Activated CD4-positive, alpha-beta T cell treated with anti-CD3 and anti-CD28 coated beads, Interleukin-2, amount 10 ng/mL, durations not matched to agents 24 days and 14 days (primary cell): ENCODE measurements at regions not wholly inside any gene's neighbourhood (a gene's known extent, or its start where the extent isn't known, plus 50 kb on each side); places are given as distances from the start of the nearest gene placed in this dataset.
"Not testable (repeated sequence)": the region's sequence is repeated elsewhere in the genome, so short reads cannot be mapped to it uniquely, and the experiment has no call there.

Source experiments
- DNase-seq: peaks from one replicate; pipeline ENCODE4 v3.0.0; 2022
- H3K27ac Mint-ChIP-seq: one replicate; pipeline ENCODE4 v1.8.0; 2022; ENCODE audit warnings: mild to moderate bottlenecking, mixed read lengths
- H3K27me3 Mint-ChIP-seq: one replicate; pipeline ENCODE4 v1.8.0; 2022; ENCODE audit warnings: mixed read lengths
- H3K36me3 Mint-ChIP-seq: one replicate; pipeline ENCODE4 v1.8.0; 2022; ENCODE audit warnings: low read depth, mild to moderate bottlenecking, mixed read lengths
- H3K4me1 Mint-ChIP-seq: one replicate; pipeline ENCODE4 v1.8.0; 2021; ENCODE audit warnings: mixed read lengths
- H3K4me3 Mint-ChIP-seq: one replicate; pipeline ENCODE4 v1.8.0; 2022; ENCODE audit warnings: mild to moderate bottlenecking, moderate library complexity, mixed read lengths
- H3K9me3 Mint-ChIP-seq: one replicate; pipeline ENCODE4 v1.8.0; 2021; ENCODE audit warnings: mixed read lengths
- intact Hi-C: fragments of 100-400 bp; cut with micrococcal nuclease; formaldehyde crosslinking; loops from one replicate; pipeline ENCODE4 v1.15.1; 2023

DNA sequence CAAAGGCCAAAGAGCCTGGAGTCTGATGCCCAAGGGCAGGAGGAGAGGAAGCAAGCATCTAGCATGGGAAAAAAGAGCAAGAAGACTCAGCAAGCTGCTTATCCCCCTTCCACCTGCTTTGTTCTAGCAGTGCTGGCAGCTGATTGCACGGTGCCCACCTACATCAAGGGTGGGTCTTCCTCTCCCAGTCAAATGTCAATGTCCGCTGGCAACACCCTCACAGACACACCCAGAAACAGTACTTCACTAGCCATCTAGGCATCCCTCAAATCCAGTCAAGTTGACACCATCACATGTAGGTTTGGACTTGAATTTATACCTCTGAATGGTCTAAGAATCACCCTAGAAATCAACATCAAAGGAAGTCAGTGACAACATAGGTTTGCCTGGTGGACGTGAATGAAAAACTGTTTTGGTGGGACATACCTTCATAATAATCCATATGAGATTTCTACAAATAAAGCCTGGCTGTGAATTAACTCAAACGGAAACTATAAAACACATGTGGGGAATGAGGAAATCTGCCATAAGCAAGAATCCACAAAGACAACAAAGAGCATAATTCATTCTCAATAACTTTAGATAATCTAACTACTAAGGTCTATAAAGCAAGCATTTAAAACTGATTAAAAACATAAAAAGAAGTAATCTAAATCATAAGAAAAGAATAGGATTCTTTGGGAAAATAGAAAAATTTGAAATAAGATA is 185.8 kb upstream of the JADE1 start:
- Mint-ChIP-seq H3K9me3 (no peaks in the 10 kb centered on the region), H3K4me1 (no peaks in the 10 kb centered on the region), H3K27ac (no peak overlapping the region), H3K4me3 (no peak overlapping the region), H3K27me3 (peaks cover 4% of the 10 kb centered on the region), H3K36me3 (no peaks in the 10 kb centered on the region)
- DNase-seq: no peak
- intact Hi-C loops: no loop called here

DNA sequence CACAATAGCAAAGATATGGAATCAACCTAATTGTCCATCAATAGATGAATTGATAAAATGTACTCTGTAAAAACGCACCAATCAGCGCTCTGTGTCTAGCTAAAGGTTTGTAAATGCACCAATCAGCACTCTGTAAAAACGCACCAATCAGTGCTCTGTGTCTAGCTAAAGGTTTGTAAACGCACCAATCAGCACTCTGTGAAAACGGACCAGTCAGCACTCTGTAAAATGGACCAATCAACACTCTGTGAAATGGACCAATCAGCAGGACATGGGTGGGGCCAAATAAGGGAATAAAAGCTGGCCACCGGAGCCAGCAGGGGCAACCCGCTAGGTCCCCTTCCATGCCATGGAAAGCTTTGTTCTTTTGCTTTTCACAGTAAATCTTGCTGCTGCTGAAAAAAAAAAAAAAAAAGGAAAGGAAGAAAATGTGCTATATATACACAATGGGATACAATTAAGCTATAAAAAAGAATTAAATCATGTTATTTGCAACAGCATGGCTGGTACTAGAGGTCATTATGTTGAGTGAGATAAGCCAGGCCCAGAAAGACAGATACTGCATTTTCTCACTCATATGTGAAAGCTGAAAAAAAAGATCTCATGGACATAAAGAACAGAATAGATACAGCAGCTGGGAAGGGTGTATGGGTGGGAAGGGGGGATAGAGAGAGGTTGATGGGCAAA is 189.1 kb upstream of the JADE1 start:
- H3K9me3 Mint-ChIP-seq, H3K4me3 Mint-ChIP-seq, H3K4me1 Mint-ChIP-seq, H3K27me3 Mint-ChIP-seq, DNase-seq, H3K27ac Mint-ChIP-seq, intact Hi-C loops, H3K36me3 Mint-ChIP-seq: not testable (repeated sequence)

DNA sequence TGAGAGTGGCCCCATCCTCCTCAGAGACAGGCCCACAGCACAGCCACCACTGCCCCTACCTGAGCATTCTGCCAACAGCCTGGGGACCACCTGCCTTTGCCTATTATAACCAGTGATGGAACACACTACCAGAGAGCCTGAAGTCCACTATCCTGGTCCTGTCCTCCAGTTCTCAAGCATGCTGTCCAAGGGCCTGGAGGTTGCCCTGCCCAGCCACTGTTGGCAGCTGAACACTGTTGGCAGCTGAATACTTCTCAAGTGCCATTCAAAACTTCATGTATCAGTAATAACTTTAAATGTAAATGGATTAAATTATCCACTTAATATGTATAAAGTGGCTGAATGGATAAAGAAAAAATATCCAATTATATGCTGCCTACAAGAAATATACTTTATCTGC is 194.3 kb upstream of the JADE1 start:
- Mint-ChIP-seq H3K27me3 (no peaks in the 10 kb centered on the region), H3K27ac (no peak overlapping the region), H3K9me3 (peaks cover 3% of the 10 kb centered on the region), H3K36me3 (no peaks in the 10 kb centered on the region), H3K4me1 (no peaks in the 10 kb centered on the region), H3K4me3 (no peak overlapping the region)
- intact Hi-C loops: no loop called here
- no peak for DNase-seq

DNA sequence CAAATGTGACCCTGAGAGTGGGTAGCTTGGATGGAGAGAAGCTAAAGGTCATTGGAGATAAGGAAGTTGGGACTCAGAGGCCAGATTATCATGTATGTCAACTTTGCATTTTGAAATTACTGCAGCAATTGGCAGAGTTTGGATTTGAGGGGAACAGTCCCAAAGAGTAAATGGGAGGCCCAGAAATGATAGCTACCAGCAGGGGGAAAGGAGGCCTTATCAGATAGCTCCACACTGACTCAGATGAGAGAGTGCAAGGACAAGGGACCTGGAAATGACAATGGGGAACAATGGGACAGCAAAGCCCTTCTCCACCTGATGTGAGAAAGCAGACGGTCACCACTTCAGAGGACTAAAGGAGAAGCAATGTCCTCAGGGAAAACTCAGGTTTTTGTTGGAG is 201.5 kb upstream of the JADE1 start:
- no peaks in the 10 kb centered on the region for H3K4me1 Mint-ChIP-seq
- no peak for DNase-seq
- intact Hi-C loops: no loop called here
- no peaks in the 10 kb centered on the region for H3K9me3 Mint-ChIP-seq
- no peak overlapping the region for H3K27ac Mint-ChIP-seq
- H3K4me3 Mint-ChIP-seq: no peak overlapping the region
- no peaks in the 10 kb centered on the region for H3K36me3 Mint-ChIP-seq
- peaks cover 2% of the 10 kb centered on the region for H3K27me3 Mint-ChIP-seq

DNA sequence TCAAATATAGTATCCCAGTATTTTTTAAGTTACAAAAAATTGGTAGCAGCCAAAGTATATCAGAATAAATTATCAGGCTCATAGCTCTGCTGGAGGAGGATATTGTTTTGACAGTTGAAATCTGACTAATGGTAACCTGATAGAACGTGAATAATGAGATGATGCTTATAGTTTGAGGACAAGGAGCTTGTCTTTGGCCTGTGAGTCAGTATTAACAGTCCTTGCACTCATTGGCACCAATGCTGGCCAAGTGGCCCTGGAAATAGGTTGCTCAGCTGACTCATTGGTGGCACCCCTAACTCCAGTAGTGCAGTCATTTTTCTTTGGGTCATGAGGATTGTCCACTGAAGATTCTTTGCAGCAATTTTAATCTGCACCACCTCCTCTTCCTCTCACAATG is 203.3 kb upstream of the JADE1 start:
- Mint-ChIP-seq H3K36me3 (no peaks in the 10 kb centered on the region), H3K9me3 (no peaks in the 10 kb centered on the region), H3K4me1 (no peaks in the 10 kb centered on the region), H3K27me3 (peaks cover 2% of the 10 kb centered on the region), H3K4me3 (no peak overlapping the region), H3K27ac (no peak overlapping the region)
- intact Hi-C loops: no loop called here
- no peak for DNase-seq

DNA sequence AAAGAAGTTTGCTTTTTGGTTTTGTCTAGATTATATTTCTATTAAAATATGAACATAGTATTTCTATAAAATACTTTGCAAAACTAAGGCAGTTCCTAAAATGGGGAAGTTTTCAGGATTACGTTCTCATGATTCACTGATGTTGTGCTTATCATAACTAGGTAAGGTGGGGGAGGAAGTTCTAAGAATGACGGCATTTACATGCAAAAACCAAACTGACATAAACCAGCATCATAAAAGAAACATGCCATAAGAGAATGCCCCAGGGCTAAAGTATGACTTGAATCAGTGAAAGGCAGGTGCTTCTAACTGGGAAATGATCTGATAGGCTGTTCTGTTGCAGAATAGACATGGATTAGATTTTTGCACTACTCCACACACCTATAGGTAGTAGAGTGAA is 204.7 kb upstream of the JADE1 start:
- no peaks in the 10 kb centered on the region for H3K36me3 Mint-ChIP-seq
- H3K4me3 Mint-ChIP-seq: no peak overlapping the region
- no peak for DNase-seq
- no peaks in the 10 kb centered on the region for H3K9me3 Mint-ChIP-seq
- intact Hi-C loops: no loop called here
- no peak overlapping the region for H3K27ac Mint-ChIP-seq
- H3K27me3 Mint-ChIP-seq: peaks cover 2% of the 10 kb centered on the region
- no peaks in the 10 kb centered on the region for H3K4me1 Mint-ChIP-seq

DNA sequence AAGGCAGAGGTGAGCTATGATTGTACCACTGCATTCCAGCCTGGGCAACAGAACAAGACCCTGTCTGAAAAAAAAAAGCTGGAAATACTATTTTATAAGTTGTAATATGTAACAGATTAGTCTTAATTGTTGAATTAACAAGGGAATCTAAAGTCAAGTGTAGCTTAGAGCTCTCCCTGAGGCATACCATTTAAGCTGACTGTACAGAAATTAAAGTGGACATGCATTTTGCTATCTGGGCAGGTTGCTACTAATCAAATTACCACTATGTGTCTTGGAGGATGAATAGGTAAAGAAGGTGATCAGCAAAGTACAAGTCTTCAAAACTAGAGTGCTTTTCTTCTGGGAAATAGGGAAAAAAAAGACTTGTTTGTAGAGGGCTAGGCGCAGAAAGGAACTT is 205.3 kb upstream of the JADE1 start:
- DNase-seq: no peak
- H3K27ac Mint-ChIP-seq: no peak overlapping the region
- H3K4me3 Mint-ChIP-seq: no peak overlapping the region
- H3K4me1 Mint-ChIP-seq: no peaks in the 10 kb centered on the region
- H3K36me3 Mint-ChIP-seq: no peaks in the 10 kb centered on the region
- intact Hi-C loops: no loop called here
- no peaks in the 10 kb centered on the region for H3K9me3 Mint-ChIP-seq
- H3K27me3 Mint-ChIP-seq: peaks cover 2% of the 10 kb centered on the region

DNA sequence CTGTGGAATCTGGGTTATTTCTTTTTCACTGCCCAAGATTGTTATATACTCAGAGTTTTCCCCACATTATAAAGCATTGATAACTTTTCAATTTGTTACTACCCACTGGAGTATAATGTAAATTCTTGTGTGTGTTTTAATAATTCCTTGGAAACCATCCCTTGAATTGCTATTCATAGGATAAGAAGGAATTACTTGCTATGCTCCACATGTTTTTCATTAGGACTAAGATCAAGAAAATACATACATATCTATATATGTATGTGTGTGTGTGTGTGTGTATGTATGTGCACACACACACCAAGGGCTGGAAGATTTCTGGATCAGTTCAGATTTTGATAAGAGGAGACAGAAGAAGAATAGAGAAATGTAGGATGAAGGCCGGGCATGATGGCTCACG is 206.4 kb upstream of the JADE1 start:
- DNase-seq: no peak
- H3K4me1 Mint-ChIP-seq: no peaks in the 10 kb centered on the region
- no peaks in the 10 kb centered on the region for H3K9me3 Mint-ChIP-seq
- H3K36me3 Mint-ChIP-seq: no peaks in the 10 kb centered on the region
- intact Hi-C loops: no loop called here
- no peak overlapping the region for H3K4me3 Mint-ChIP-seq
- no peak overlapping the region for H3K27ac Mint-ChIP-seq
- H3K27me3 Mint-ChIP-seq: no peaks in the 10 kb centered on the region

DNA sequence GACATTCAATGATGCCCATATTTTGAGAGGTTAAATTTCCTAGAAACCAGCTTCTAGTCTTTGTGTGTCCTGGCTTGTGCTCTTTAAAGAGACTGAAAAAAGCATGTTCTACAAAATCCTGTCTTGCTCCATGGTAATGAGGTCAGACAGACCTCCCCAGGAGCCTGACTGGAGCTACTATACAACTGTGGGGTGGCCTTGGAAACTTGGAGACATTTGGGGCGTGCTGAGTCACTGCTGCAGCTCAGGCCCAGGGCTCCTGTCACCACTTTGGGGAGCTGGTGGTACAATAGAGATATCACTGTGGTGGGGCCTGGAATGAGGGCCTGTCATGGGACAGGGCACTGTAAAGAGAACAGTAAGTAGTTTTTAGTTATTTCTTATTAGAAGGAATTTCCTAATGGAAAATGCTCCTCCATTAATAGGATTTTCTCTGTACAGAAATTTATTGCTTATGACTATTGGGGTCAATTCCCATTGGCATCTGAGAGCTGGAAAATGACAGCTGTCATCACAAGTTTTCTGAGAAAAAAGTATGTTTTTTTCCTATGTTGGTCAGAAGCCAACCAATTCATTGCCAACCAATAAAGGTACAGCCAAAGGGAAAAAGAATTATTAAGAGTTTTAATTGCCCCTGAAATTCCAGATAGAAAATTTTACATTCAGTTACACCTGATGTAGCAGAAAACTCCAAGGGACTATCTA is 207.4 kb upstream of the JADE1 start:
- DNase-seq: no peak
- H3K27me3 Mint-ChIP-seq: no peaks in the 10 kb centered on the region
- no peaks in the 10 kb centered on the region for H3K9me3 Mint-ChIP-seq
- intact Hi-C loops: no loop called here
- no peaks in the 10 kb centered on the region for H3K36me3 Mint-ChIP-seq
- no peak overlapping the region for H3K27ac Mint-ChIP-seq
- no peaks in the 10 kb centered on the region for H3K4me1 Mint-ChIP-seq
- no peak overlapping the region for H3K4me3 Mint-ChIP-seq

DNA sequence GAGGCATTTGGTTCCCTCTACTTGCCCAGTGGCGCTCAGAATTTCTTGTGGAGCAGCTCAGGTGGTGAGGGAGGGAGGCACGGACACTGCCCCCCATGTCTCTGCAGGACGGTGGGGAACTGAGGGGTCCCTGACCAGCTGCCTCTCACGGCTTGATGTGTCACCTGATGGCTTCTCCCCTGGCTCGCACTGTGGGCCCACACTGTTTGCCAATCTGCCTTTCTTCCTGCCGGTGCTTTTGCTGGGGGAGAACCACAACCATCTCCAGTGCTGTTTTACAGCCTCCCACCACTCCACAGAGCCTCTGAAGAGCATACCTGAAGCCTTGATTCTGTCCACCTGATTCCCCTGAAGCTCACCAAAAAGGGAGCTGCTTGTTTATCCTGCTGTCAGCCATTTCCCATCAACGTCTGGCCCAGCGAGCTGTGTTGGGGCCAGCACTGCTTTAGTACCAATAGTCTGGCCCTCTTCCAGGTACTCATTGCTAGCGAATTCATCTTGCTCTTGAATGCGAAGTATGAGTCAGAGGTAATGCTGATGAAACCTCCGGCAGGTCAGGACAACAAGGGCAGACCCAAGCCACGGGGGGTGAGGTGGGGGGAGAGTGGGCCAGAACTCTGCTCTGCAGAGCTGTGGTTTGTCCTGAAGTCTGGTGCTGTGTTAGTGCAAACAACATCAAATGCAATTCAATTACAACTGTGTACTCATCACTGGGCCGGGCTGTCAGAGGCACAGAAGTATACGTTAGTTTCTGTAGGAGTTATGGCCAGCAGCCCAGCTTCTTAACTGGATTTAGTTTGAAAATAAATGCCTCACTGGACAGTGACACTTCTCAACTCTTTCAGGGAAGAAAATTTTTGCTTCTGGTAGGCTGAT is 208.3 kb upstream of the JADE1 start:
- H3K4me3 Mint-ChIP-seq: no peak overlapping the region
- H3K27me3 Mint-ChIP-seq: no peaks in the 10 kb centered on the region
- no peaks in the 10 kb centered on the region for H3K4me1 Mint-ChIP-seq
- DNase-seq: no peak
- H3K27ac Mint-ChIP-seq: no peak overlapping the region
- intact Hi-C loops: no loop called here
- no peaks in the 10 kb centered on the region for H3K36me3 Mint-ChIP-seq
- H3K9me3 Mint-ChIP-seq: no peaks in the 10 kb centered on the region

DNA sequence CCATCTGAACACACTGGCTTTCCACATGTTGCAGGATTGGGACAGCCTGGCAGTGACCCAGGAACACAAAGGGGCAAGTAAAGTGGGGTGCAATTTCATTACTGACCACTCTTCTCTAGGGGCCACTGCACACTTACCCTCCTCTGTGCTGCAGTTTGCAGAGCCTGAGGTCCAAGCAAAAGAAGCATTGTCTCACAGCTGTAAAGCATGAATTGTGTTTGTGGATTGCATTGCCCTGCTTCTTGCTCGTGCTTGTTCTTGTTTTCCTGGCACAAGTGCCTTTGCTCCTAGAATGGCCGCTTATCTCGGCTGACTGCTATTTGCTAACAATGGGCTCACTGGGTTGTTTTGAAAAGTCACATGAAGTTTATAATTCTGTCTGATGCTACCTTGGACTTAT is 209.1 kb upstream of the JADE1 start:
- no peak overlapping the region for H3K4me3 Mint-ChIP-seq
- peaks cover 4% of the 10 kb centered on the region for H3K9me3 Mint-ChIP-seq
- H3K27me3 Mint-ChIP-seq: no peaks in the 10 kb centered on the region
- H3K4me1 Mint-ChIP-seq: no peaks in the 10 kb centered on the region
- no peak for DNase-seq
- H3K27ac Mint-ChIP-seq: no peak overlapping the region
- intact Hi-C loops: no loop called here
- H3K36me3 Mint-ChIP-seq: no peaks in the 10 kb centered on the region

DNA sequence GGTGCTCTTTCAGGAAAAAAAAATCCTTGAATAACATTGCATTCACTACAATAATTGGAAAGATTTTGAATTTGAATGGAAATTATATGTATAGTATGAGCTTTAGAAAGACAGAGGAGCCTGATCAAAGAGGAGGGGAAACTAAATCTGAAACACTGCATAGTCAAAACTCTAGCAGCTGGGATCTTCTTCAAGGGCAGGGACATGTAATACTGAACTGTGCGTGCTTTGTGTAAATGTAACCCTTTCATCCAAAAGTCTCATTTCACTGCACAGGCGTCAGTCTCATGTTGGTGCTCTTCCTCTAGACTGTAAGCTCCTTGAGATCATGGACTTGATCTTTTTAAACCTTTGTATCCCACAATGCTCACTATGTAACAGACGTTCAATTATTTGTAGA is 212.0 kb upstream of the JADE1 start:
- peaks cover 17% of the 10 kb centered on the region for H3K9me3 Mint-ChIP-seq
- H3K36me3 Mint-ChIP-seq: no peaks in the 10 kb centered on the region
- no peaks in the 10 kb centered on the region for H3K4me1 Mint-ChIP-seq
- H3K27ac Mint-ChIP-seq: no peak overlapping the region
- intact Hi-C loops: no loop called here
- peaks cover 2% of the 10 kb centered on the region for H3K27me3 Mint-ChIP-seq
- no peak for DNase-seq
- no peak overlapping the region for H3K4me3 Mint-ChIP-seq

DNA sequence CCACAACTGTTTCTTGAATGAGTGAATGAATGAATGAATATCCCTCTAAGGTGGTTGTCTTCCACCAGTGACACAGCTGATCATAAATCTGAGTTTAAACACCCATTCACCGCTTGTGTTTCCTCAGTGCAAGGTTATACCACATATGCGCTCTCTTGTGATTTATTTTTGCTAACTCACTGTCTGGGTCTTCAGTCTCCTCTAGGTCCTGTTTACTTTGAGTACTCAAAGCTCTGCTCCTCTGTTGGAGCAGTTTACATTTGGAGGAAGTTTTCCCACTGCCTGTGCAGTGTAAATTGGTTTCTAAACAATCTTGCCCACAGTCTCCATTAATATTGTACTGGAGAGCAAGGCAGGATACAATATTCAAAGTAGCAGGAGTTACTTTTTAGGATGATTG is 212.6 kb upstream of the JADE1 start:
- intact Hi-C loops: no loop called here
- Mint-ChIP-seq H3K36me3 (no peaks in the 10 kb centered on the region), H3K4me1 (no peaks in the 10 kb centered on the region), H3K27me3 (peaks cover 2% of the 10 kb centered on the region), H3K27ac (no peak overlapping the region), H3K9me3 (peaks cover 17% of the 10 kb centered on the region), H3K4me3 (no peak overlapping the region)
- DNase-seq: no peak

DNA sequence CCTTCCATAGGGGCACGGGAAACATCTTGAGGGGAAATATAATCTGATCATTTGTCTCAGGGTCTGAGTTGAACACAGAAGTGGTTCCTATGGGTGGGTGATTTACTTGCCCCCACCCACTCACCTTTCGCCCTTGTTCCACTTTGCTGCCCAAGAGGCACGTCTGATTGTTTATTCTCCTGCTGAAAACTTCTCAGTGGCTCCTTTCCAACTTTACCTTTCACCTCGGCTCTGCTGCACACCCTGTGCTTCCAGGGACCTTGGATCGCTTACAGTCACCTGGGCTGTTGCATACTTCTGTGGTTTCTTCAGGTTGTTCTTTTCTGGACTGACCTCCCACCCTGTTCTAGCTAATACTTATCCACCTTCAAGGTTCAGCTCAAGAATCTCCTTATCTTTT is 213.4 kb upstream of the JADE1 start:
- DNase-seq: no peak
- Mint-ChIP-seq H3K4me3 (no peak overlapping the region), H3K9me3 (peaks cover 17% of the 10 kb centered on the region), H3K27me3 (peaks cover 2% of the 10 kb centered on the region), H3K4me1 (no peaks in the 10 kb centered on the region), H3K27ac (no peak overlapping the region), H3K36me3 (no peaks in the 10 kb centered on the region)
- intact Hi-C loops: no loop called here
